GM23338 (cell line): ENCODE measurements at regions not wholly inside any gene's neighbourhood (a gene's known extent, or its start where the extent isn't known, plus 50 kb on each side); places are given as distances from the start of the nearest gene placed in this dataset.

Experiments used
- ATAC-seq: fragments of 200-7000 bp; cut with Tn5 transposase; 3 replicates; pipeline ENCODE4 v1.9.1; 2020
- DNase-seq: peaks from one replicate; pipeline ENCODE4 v3.0.0-alpha.2; 2015; ENCODE audit warnings: low spot score
- H2AFZ ChIP-seq: fragments of 200-600 bp; sonication (generic); 2 replicates; pipeline ENCODE4 v1.8.0; 2016; ENCODE audit warnings: antibody characterized with exemption, mild to moderate bottlenecking, moderate library complexity
- H3F3A ChIP-seq: fragments of 200-600 bp; sonication (generic); replicated peaks from 2 replicates; pipeline ENCODE4 v1.8.0; 2017; ENCODE audit warnings: antibody characterized with exemption, mixed run types, low read depth
- H3K27ac ChIP-seq: fragments of 200-600 bp; sonication (generic); 2 replicates; pipeline ENCODE4 v1.6.1; 2016; ENCODE audit warnings: low read depth
- H3K27me3 ChIP-seq: fragments of 200-600 bp; sonication (generic); 2 replicates; pipeline ENCODE4 v1.8.0; 2016; ENCODE audit warnings: mild to moderate bottlenecking, mixed run types, moderate library complexity; ENCODE audit not compliant: insufficient read depth
- H3K36me3 ChIP-seq: fragments of 200-600 bp; sonication (generic); 2 replicates; pipeline ENCODE4 v1.8.0; 2016; ENCODE audit warnings: mild to moderate bottlenecking; ENCODE audit not compliant: insufficient read depth
- H3K4me1 ChIP-seq: fragments of 200-600 bp; sonication (generic); 2 replicates; pipeline ENCODE4 v1.8.0; 2016; ENCODE audit warnings: mild to moderate bottlenecking, moderate library complexity; ENCODE audit not compliant: insufficient read depth
- H3K4me2 ChIP-seq: fragments of 200-600 bp; sonication (generic); 2 replicates; pipeline ENCODE4 v1.7.1; 2017; ENCODE audit warnings: mixed run types
- H3K4me3 ChIP-seq: fragments of 200-600 bp; sonication (generic); 2 replicates; pipeline ENCODE4 v1.6.1; 2016; ENCODE audit warnings: mixed run types
- H3K79me2 ChIP-seq: fragments of 200-600 bp; sonication (generic); replicated peaks from 2 replicates; pipeline ENCODE4 v1.8.0; 2017; ENCODE audit warnings: mild to moderate bottlenecking; ENCODE audit not compliant: insufficient read depth
- H3K9me2 ChIP-seq: fragments of 200-600 bp; sonication (generic); 2 replicates; pipeline ENCODE4 v1.8.0; 2017; ENCODE audit not compliant: insufficient read depth
- H4K20me1 ChIP-seq: fragments of 200-600 bp; sonication (generic); replicated peaks from 2 replicates; pipeline ENCODE4 v1.8.0; 2017; ENCODE audit warnings: mild to moderate bottlenecking; ENCODE audit not compliant: insufficient read depth
- H3K27ac Mint-ChIP-seq: 2 replicates; pipeline ENCODE4 v1.8.0; 2020; ENCODE audit warnings: inconsistent platforms, mild to moderate bottlenecking, moderate library complexity, mixed read lengths
- H3K27me3 Mint-ChIP-seq: 3 replicates; pipeline ENCODE4 v1.8.0; 2022; ENCODE audit warnings: low read depth, mild to moderate bottlenecking, moderate library complexity, mixed read lengths, inconsistent platforms; ENCODE audit not compliant: insufficient read depth, poor library complexity
- H3K36me3 Mint-ChIP-seq: 3 replicates; pipeline ENCODE4 v1.8.0; 2021; ENCODE audit warnings: low read depth, mild to moderate bottlenecking, inconsistent platforms, moderate library complexity, mixed read lengths
- H3K4me1 Mint-ChIP-seq: 3 replicates; pipeline ENCODE4 v1.8.0; 2020; ENCODE audit warnings: mild to moderate bottlenecking, inconsistent platforms, mixed read lengths
- H3K4me3 Mint-ChIP-seq: 3 replicates; pipeline ENCODE4 v1.8.0; 2021; ENCODE audit warnings: moderate library complexity, mild to moderate bottlenecking, inconsistent platforms, mixed read lengths
- H3K9me3 Mint-ChIP-seq: 3 replicates; pipeline ENCODE4 v1.8.0; 2020; ENCODE audit warnings: moderate library complexity, mild to moderate bottlenecking, inconsistent platforms, mixed read lengths
- CREB1 ChIP-seq: fragments of 250-450 bp; sonication (Bioruptor Pico); IDR thresholded peaks from 2 replicates; pipeline ENCODE4 v1.5.0; 2020; ENCODE audit warnings: low read depth, mild to moderate bottlenecking, moderate library complexity
- CTCF ChIP-seq, 2 experiments: fragments of 200-600 bp in 1 of 2; sonication (generic) in 1 of 2; conservative IDR thresholded peaks; 2 replicates each; pipeline versions ENCODE4 v1.5.1 to v1.6.1; 2016 to 2017; ENCODE audit warnings: antibody characterized with exemption in 2 of 2, low read depth in 2 of 2, mild to moderate bottlenecking in 2 of 2, moderate library complexity in 1 of 2
- ETS1 ChIP-seq: IDR thresholded peaks from 2 replicates; pipeline ENCODE4 v1.6.1; 2016; ENCODE audit warnings: antibody characterized with exemption
- EZH2 ChIP-seq: fragments of 200-600 bp; sonication (generic); IDR thresholded peaks from one replicate; pipeline ENCODE4 v1.8.0; 2017; ENCODE audit warnings: antibody characterized with exemption, mild to moderate bottlenecking, low read depth; ENCODE audit not compliant: unreplicated experiment
- EZH2phosphoT487 ChIP-seq: fragments of 200-600 bp; sonication (generic); IDR thresholded peaks from one replicate; pipeline ENCODE4 v1.8.1; 2018; ENCODE audit warnings: antibody characterized with exemption; ENCODE audit not compliant: unreplicated experiment
- JUNB ChIP-seq: IDR thresholded peaks from one replicate; pipeline ENCODE4 v1.6.1; 2016; ENCODE audit warnings: antibody characterized with exemption; ENCODE audit not compliant: unreplicated experiment
- NANOG ChIP-seq: IDR thresholded peaks from 2 replicates; pipeline ENCODE4 v1.6.1; 2016; ENCODE audit warnings: antibody characterized with exemption, borderline replicate concordance
- POLR2AphosphoS5 ChIP-seq: IDR thresholded peaks from 2 replicates; pipeline ENCODE4 v1.6.1; 2016; ENCODE audit warnings: antibody characterized with exemption, low read depth
- REST ChIP-seq: IDR thresholded peaks from one replicate; pipeline ENCODE4 v1.6.1; 2018; ENCODE audit warnings: antibody characterized with exemption; ENCODE audit not compliant: unreplicated experiment
- STAT1 ChIP-seq: IDR thresholded peaks from one replicate; pipeline ENCODE4 v1.6.1; 2016; ENCODE audit warnings: antibody characterized with exemption; ENCODE audit not compliant: unreplicated experiment
- ZNF114 ChIP-seq: fragments of 250-450 bp; sonication (Bioruptor Pico); IDR thresholded peaks from 2 replicates; pipeline ENCODE4 v1.5.0; 2020; ENCODE audit warnings: mild to moderate bottlenecking, moderate library complexity
- ZNF331 ChIP-seq: fragments of 250-450 bp; sonication (Bioruptor Pico); IDR thresholded peaks from 2 replicates; pipeline ENCODE4 v1.5.0; 2020; ENCODE audit warnings: low read depth, mild to moderate bottlenecking, moderate library complexity
- ZNF462 ChIP-seq: fragments of 250-450 bp; sonication (Bioruptor Pico); IDR thresholded peaks from 2 replicates; pipeline ENCODE4 v1.5.0; 2020; ENCODE audit warnings: mild to moderate bottlenecking, moderate library complexity

GRCh38 chr13:86006317-86006716 is 207.1 kb upstream of the SLITRK6 start:
- TF ChIP-seq REST (no peak), POLR2AphosphoS5 (no peak), CREB1 (no peak), STAT1 (no peak), EZH2 (no peak), ZNF331 (CRISPR knock-in tag) (no peak), ETS1 (no peak), ZNF114 (no peak), CTCF (conservative IDR thresholded peaks at IDR 0.05; ENCODE audit: low read depth in 2 of 2) (no peak), EZH2phosphoT487 (no peak), NANOG (no peak), JUNB (no peak), ZNF462 (CRISPR knock-in tag) (no peak)
- H3K4me2 ChIP-seq, result no peak overlapping the region
- Mint-ChIP-seq H3K4me1 (no peaks in the 10 kb centered on the region; the same call in 2 of the 3 replicates), H3K27me3 (no peaks in the 10 kb centered on the region), H3K4me3 (no peak overlapping the region), H3K9me3 (no peaks in the 10 kb centered on the region; the same call in 2 of the 3 replicates), H3K36me3 (no peaks in the 10 kb centered on the region), H3K27ac (no peak overlapping the region)
- DNase-seq, result no peak
- no peaks in the 10 kb centered on the region for H4K20me1 ChIP-seq
- no peak overlapping the region for H2AFZ ChIP-seq
- no peaks in the 10 kb centered on the region for H3F3A ChIP-seq
- H3K79me2 ChIP-seq, result no peaks in the 10 kb centered on the region
- ATAC-seq, result no peak
- H3K36me3 ChIP-seq, result no peaks in the 10 kb centered on the region
- H3K9me2 ChIP-seq, result no peaks in the 10 kb centered on the region
- H3K4me1 ChIP-seq, result no peaks in the 10 kb centered on the region
- H3K27me3 ChIP-seq, result no peaks in the 10 kb centered on the region
- H3K4me3 ChIP-seq, result no peak overlapping the region
- no peak overlapping the region for H3K27ac ChIP-seq
